ENCODE measurements at regions not wholly inside any gene's neighbourhood (a gene's known extent, or its start where the extent isn't known, plus 50 kb on each side); places are given as distances from the start of the nearest gene placed in this dataset.

DNA sequence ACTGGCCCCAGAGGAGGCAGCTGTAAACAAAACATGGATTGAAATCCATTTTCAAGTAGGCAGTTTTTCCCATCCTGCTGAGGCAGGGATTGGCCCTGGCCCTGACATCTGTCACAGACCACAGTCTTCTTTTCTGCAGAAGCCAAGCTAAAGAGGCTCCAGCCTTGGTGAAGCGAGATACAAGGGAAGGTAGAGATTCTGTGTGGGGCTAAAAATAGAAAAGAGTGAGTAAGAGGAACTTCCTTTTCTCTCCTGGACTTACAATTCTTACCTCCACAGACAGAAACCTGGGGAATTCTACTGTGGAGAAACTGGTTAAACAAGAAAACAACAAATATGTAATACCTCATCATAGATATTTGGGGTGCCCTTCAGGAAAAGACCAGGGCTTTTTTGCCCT is 624.8 kb upstream of the FZD8 start:
- TF ChIP-seq, protein P1, sequence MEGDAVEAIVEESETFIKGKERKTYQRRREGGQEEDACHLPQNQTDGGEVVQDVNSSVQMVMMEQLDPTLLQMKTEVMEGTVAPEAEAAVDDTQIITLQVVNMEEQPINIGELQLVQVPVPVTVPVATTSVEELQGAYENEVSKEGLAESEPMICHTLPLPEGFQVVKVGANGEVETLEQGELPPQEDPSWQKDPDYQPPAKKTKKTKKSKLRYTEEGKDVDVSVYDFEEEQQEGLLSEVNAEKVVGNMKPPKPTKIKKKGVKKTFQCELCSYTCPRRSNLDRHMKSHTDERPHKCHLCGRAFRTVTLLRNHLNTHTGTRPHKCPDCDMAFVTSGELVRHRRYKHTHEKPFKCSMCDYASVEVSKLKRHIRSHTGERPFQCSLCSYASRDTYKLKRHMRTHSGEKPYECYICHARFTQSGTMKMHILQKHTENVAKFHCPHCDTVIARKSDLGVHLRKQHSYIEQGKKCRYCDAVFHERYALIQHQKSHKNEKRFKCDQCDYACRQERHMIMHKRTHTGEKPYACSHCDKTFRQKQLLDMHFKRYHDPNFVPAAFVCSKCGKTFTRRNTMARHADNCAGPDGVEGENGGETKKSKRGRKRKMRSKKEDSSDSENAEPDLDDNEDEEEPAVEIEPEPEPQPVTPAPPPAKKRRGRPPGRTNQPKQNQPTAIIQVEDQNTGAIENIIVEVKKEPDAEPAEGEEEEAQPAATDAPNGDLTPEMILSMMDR (IDR thresholded peaks at IDR 0.05; ENCODE audit: borderline replicate concordance, insufficient read depth, low read depth, low read length), result no peak
- no peak overlapping the region for H3K4me3 ChIP-seq (ENCODE audit: low read depth, low read length)

- H3K4me3 ChIP-seq (ENCODE audit: low read depth, low read length), result no peak overlapping the region
- TF ChIP-seq, protein P1 (IDR thresholded peaks at IDR 0.05; ENCODE audit: borderline replicate concordance, insufficient read depth, low read depth, low read length), result no peak
Measured at GRCh38 chr10:36265741-36266140, 623.6 kb upstream of the FZD8 start.

DNA sequence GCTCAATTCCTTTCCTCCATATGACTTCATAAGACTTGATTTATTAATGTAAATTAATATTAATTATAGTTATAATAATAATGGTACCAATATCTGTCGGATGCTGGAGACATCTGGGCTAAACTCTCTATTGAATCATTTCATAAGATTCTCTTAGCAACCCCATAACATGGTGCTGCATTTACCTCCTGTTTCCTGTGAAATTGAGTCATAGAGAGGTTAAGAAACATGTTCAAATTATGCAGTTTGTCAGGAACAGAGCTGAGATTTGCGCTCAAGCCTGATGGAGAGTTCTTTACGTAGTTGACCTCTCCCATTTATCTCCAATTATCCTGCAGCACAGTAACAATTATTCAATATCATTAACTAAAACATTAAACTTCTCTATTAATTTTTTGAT is 621.8 kb upstream of the FZD8 start:
- TF ChIP-seq, protein P1 (IDR thresholded peaks at IDR 0.05; ENCODE audit: borderline replicate concordance, insufficient read depth, low read depth, low read length), result no peak
- no peak overlapping the region for H3K4me3 ChIP-seq (ENCODE audit: low read depth, low read length)

DNA sequence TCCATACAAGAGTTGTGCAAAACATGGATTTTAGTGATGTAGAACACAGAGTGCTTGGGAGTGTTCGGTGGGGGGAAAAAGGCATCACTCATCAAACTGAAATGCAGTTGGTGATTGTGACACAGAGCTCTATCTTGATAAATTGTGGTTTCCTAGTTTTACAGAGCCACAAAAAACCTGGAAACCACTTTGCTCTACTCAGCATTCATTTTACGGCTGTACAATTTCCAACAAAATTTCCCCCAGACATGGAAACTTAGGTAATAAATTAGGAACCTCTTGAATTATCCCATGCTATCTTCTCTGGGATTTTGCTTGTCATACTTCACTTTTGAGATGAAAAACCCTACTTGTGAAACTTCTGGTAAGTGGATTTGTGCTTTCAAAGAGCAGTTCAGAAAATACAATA is 614.9 kb upstream of the FZD8 start:
- TF ChIP-seq, protein P1 (IDR thresholded peaks at IDR 0.05; ENCODE audit: borderline replicate concordance, insufficient read depth, low read depth, low read length), result no peak
- H3K4me3 ChIP-seq (ENCODE audit: low read depth, low read length), result no peak overlapping the region

- TF ChIP-seq, protein P1 (IDR thresholded peaks at IDR 0.05; ENCODE audit: borderline replicate concordance, insufficient read depth, low read depth, low read length), result no peak
- H3K4me3 ChIP-seq (ENCODE audit: low read depth, low read length), result no peak overlapping the region
Measured at GRCh38 chr10:36256166-36256565, 614.1 kb upstream of the FZD8 start.

DNA sequence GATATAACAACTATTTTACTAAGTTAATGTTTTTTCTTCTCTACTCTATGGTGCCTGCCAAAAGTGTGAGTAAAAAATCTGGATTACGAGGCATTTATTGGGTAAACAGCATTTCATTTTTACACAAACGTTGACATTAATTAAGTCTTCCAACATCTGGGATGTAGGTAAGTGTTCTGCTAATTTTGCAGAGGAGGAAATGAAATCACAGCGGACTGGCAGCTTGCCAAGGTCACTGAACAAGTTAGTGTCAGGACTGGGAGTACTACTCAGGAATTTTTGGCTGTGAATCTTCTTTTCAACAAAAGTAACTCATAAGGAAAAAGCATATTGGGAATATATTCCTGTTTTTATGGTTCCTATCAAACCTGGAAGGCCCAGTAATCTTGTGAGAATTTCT is 612.1 kb upstream of the FZD8 start:
- H3K4me3 ChIP-seq (ENCODE audit: low read depth, low read length), result no peak overlapping the region
- TF ChIP-seq, protein P1 (IDR thresholded peaks at IDR 0.05; ENCODE audit: borderline replicate concordance, insufficient read depth, low read depth, low read length), result no peak

DNA sequence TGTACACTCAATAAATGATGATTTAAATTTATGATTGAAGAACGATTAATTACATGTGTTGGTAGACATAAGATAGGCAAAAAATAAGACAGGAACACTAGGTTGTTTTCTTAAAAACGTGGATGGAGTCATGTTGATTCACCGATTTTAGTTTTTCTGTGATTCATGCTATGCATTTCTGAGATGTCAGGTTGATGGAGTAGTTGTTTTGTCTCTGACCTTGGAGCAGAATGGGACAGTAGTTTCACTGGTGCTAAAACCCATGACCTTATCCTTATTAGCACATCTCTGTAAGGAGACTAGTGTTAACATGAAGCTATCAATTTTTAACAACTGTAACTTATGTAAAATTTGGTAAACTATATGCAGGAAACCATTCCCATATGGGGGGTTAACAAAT is 611.6 kb upstream of the FZD8 start:
- TF ChIP-seq, protein P1 (IDR thresholded peaks at IDR 0.05; ENCODE audit: borderline replicate concordance, insufficient read depth, low read depth, low read length), result no peak
- no peak overlapping the region for H3K4me3 ChIP-seq (ENCODE audit: low read depth, low read length)

Data from GM12875 (cell line).